ENCODE measurements at regions not wholly inside any gene's neighbourhood (a gene's known extent, or its start where the extent isn't known, plus 50 kb on each side); places are given as distances from the start of the nearest gene placed in this dataset.

DNA sequence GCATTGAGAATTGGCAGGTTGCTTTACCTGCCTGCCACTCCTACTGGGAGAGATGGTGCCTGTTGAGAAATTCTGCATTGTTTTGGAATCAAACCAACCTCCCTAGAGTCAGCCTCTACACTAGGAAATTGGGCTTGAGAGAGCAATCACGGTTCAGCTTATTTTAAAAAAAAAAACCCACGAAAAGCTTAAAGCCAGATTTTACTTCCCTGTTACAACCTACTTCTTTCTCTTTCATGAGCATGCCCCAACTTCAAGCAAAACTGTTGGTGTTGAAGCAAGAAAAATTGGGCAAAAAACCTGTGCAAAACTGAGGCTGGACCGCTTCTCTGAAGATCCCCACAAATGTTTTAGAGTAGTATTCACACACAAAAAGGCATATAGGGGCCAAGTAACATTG lies 134.6 kb upstream of the ZEB2 start:
- DNase-seq: no peak
- H3K4me1 ChIP-seq: no peaks in the 10 kb centered on the region
- no peak for TF ChIP-seq POLR2A (IDR thresholded peaks at IDR 0.05)
- TF ChIP-seq, protein P1, sequence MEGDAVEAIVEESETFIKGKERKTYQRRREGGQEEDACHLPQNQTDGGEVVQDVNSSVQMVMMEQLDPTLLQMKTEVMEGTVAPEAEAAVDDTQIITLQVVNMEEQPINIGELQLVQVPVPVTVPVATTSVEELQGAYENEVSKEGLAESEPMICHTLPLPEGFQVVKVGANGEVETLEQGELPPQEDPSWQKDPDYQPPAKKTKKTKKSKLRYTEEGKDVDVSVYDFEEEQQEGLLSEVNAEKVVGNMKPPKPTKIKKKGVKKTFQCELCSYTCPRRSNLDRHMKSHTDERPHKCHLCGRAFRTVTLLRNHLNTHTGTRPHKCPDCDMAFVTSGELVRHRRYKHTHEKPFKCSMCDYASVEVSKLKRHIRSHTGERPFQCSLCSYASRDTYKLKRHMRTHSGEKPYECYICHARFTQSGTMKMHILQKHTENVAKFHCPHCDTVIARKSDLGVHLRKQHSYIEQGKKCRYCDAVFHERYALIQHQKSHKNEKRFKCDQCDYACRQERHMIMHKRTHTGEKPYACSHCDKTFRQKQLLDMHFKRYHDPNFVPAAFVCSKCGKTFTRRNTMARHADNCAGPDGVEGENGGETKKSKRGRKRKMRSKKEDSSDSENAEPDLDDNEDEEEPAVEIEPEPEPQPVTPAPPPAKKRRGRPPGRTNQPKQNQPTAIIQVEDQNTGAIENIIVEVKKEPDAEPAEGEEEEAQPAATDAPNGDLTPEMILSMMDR (IDR thresholded peaks at IDR 0.05): no peak
- WGBS, 2 donors: 78 to 81% methylated on average over 3 of the region's 3 CpGs
- no peak overlapping the region for H3K27ac ChIP-seq
- no peaks in the 10 kb centered on the region for H3K27me3 ChIP-seq
- H3K4me3 ChIP-seq (replicated peaks in 1 of 3): no peak overlapping the region
- no peaks in the 10 kb centered on the region for H3K36me3 ChIP-seq
- intact Hi-C loops (cut with DNase I): no loop called here
- no peaks in the 10 kb centered on the region for H3K9me3 ChIP-seq

- intact Hi-C loops (cut with DNase I): no loop called here
- H3K4me3 ChIP-seq (replicated peaks in 1 of 3): no peak overlapping the region
These were observed 131.0 kb upstream of the ZEB2 start for GRCh38 chr2:144650907-144651306.

DNA sequence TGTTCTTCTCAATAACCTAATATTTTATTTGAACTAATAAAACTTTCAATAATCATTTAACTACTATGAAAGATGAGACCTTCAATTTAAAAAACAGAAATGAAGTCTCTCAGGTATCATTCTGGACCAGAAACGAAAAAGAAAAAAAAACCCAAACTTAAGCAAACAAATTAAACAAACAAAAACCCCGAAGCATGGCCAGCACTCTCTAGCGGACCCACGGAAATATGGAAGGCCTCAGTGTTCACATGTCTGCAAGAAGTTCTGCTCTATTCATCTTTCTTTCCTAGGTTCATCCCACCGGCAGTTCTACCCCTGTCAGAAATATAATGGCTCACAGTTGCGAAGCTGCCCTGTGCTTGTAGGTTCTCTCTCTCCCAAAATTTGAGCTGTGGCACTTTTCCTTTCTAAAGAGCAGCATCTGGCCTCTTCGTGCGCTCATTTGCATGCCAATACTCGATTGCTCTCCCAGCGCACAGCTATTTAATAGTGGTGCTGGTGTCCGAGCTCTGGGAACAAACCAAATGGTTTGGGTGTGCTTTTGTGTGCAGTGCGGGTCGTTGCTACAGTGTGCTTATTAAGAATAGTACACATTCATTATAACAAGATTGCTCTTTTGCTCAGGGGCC lies 129.0 kb upstream of the ZEB2 start:
- Histone ChIP-seq H3K4me1 (no peaks in the 10 kb centered on the region), H3K27me3 (no peaks in the 10 kb centered on the region), H3K4me3 (replicated peaks in 1 of 3) (no peak overlapping the region), H3K9me3 (no peaks in the 10 kb centered on the region), H3K36me3 (no peaks in the 10 kb centered on the region), H3K27ac (no peak overlapping the region)
- TF ChIP-seq, protein P1 (IDR thresholded peaks at IDR 0.05): no peak
- no peak for TF ChIP-seq POLR2A (IDR thresholded peaks at IDR 0.05)
- WGBS, 2 donors: 68 to 75% methylated on average over 13 of the region's 13 CpGs
- no peak for DNase-seq
- intact Hi-C loops (cut with DNase I): no loop called here

More at GRCh38 chr2:144650907-144651306, 131.0 kb upstream of the ZEB2 start:
- Histone ChIP-seq H3K9me3 (no peaks in the 10 kb centered on the region), H3K27ac (no peak overlapping the region), H3K4me1 (no peaks in the 10 kb centered on the region), H3K27me3 (no peaks in the 10 kb centered on the region), H3K36me3 (no peaks in the 10 kb centered on the region)
- TF ChIP-seq POLR2A (IDR thresholded peaks at IDR 0.05): no peak
- TF ChIP-seq, protein P1 (IDR thresholded peaks at IDR 0.05): no peak
- no peak for DNase-seq
- WGBS, 2 donors: 86 to 87% methylated on average over 6 of the region's 6 CpGs

DNA sequence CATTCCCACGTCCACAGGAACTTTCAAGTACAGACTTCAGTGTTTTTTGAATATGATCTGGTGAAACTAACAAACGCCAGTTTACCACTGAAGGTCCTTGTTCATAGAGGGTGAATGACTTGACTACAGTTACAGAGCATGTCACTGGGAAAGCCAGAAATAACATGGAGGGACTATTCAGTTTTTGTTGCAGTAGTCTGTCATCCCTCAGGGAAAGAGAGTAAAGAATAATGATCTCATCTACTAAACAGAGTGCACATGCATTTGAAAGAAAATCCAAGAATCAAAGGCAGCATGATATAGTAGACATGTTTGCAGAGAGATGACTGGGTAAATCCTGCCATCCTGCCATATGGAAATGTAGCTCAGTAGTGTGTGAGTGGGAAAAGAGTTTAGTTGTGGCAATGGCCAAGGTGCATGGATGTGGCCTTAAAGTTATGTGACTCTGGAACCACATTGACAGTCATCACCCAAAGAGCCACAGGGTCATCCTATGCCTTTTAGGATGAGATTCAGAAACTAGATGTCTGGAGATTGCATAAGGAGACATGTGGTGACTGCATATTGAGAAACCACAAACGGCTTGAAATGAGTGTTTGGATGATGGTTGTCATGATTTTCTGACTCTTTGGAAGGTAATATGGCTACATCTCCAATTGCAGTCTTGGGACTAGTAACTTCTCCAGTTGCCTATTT lies 125.3 kb upstream of the ZEB2 start:
- no peaks in the 10 kb centered on the region for H3K27me3 ChIP-seq
- no peaks in the 10 kb centered on the region for H3K36me3 ChIP-seq
- WGBS, 2 donors: 69 to 79% methylated on average over 3 of the region's 3 CpGs
- H3K4me1 ChIP-seq: peaks cover 0 to 4% of the 10 kb centered on the region in 2 donors
- no peak overlapping the region for H3K4me3 ChIP-seq (replicated peaks in 1 of 3)
- no peak overlapping the region for H3K27ac ChIP-seq
- TF ChIP-seq POLR2A (IDR thresholded peaks at IDR 0.05): no peak
- TF ChIP-seq, protein P1 (IDR thresholded peaks at IDR 0.05): no peak
- no peak for DNase-seq
- H3K9me3 ChIP-seq: no peaks in the 10 kb centered on the region
- intact Hi-C loops (cut with DNase I): no loop called here

DNA sequence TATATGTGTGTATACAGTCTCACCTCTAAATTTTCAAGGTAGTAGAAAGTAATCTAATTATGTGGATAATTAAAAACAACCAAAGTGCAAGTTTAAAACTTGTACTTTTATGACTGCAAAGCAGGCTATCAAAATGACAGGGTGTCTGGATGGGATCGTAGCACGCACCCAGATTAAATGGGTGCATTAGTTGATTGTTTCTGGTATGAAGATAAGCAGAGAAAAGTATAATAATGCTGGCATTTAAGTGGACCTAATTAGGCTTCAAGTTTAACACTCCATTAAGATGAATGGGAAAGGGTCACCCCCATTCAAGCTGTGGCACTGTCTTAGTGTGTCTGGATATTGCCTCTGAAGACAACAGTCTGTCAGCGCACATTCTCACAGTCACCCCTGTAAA lies 124.6 kb upstream of the ZEB2 start:
- intact Hi-C loops (cut with DNase I): no loop called here
- Histone ChIP-seq H3K4me3 (replicated peaks in 1 of 3) (no peak overlapping the region), H3K27me3 (no peaks in the 10 kb centered on the region), H3K36me3 (no peaks in the 10 kb centered on the region), H3K4me1 (peaks cover 0 to 4% of the 10 kb centered on the region in 2 donors), H3K9me3 (no peaks in the 10 kb centered on the region), H3K27ac (no peak overlapping the region)
- WGBS, 2 donors: 95 to 96% methylated on average over 3 of the region's 3 CpGs
- DNase-seq: no peak
- TF ChIP-seq, protein P1 (IDR thresholded peaks at IDR 0.05): no peak
- no peak for TF ChIP-seq POLR2A (IDR thresholded peaks at IDR 0.05)
